ENCODE measurements at regions not wholly inside any gene's neighbourhood (a gene's known extent, or its start where the extent isn't known, plus 50 kb on each side); places are given as distances from the start of the nearest gene placed in this dataset.
A peak's percentile ranks its signal among the peaks of the same experiment; 100 is the strongest.

DNA sequence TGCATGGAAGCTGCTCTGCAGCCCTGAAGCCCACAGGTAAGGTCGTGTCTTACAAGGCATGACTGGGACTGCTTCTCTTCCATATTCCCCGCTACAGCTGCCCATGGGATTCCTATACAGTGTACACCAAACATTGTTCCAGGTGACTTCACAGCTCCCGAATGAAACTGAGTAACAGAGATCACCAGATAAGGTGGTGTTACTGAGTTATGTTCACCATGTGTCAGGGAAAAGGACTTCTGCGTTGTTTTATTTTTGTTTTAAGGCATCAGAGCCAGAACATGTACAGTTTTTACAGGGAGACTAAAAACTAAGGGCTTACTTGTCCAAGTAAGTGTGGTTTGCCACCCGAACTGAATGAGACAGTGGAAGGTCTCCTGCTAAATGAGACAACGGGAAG lies 138.3 kb downstream of the CD83 start:
- no peak for DNase-seq

DNA sequence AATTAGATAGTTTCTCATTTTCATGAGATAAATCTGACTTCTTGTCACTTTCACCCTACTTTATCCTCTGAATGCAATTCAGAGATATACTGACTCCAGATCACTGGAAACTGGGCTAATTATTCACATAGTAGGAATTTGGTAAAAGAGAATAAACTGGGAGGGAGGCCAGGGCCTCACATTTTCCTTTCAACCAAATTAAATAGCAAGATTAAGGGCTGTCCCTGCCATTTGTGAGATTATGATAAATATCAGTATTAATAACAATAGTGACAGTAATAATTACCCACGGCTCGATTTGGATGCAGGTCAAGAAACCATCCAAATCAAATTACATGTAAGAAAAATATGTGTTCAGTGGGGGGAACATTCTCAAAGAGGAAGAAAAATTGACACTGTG lies 140.5 kb downstream of the CD83 start:
- DNase-seq = no peak

DNA sequence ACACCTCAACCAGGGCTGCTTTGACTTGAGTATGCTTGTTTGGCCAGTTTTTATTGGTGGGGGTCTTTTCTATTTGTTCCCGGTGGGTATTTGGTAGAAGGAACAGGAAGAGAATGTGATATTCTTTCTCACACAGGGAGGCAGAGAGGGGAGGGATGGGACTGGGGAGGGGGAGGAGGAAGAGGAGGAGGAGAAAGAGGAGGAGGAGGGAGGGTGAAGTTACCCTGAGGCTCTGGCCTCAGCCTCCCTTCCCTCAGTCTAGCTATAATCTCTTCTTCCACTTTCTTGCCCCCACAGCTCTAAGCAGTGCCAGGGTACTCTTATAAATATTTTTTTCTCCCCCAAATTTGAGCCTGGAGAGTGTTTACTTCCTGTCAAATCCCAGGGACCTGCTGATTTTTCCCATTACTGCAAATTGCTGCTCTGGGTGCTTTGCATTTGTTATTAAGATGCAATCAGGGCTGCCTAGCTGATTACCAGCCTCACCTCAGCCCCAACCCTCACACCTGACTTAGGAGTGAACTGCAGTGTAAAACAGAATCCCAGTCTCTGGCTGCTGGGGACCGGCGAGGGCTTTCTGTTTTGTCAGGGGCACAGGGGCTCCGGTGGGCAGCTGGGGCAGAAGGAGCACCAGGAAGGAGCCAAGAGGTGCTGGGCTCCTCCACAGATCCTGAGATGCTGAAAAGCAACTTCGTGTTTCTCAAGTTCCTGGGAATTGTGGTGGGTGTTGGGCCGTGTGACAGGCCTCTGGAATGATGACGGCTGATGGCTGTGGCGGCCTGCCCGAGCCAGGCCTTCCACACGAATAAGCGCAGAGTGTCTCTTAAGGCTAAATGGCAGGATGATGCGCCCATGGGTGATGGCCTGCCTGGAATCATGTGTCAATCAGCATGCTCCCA lies 141.4 kb downstream of the CD83 start:
- DNase-seq = no peak

DNA sequence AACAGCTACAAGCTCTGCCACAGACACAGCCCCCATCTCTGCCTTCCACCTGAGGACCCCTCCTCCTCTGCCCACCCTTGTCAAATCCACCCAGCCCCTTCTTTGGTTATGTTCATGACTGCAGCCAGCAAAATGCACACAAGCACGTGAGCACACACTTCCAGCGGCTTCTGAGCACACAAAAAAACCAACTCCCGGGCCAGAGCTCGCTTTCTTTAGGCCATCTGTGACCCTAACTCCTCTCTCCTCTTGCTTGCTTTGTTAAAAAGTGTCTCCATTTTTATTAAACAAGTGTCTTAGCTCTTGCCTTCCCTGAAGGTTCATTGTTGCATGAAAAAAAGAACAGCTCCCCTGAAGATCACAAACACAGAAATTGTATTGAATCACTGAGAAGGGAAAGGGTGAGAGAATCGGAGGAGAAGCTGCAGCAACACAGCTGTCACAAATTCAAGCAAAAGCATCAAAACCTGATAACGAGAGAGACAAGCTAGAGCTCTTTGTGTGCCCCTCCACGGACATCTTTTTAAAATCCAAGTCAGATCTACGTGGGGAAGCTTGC lies 142.1 kb downstream of the CD83 start:
- no peak for DNase-seq

DNA sequence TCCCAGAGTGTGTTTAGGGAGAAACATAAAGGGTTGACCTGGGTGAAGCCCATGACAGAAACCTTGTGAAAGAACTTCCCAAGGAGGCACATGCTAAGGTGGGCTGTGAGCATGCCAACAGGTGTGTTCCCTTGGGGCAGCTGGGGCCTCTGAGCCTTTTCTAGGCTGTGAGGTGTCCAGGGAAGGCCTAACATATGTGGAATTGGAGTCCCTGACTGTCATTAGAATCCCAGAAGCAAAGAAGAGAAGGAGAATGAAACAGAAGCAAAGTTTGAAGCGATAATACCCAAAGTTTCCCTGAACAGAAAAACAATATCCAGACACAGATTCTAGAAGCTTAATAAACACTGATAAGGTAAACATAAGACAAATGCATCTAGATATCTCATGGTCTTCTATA lies 143.3 kb downstream of the CD83 start:
- no peak for DNase-seq

DNA sequence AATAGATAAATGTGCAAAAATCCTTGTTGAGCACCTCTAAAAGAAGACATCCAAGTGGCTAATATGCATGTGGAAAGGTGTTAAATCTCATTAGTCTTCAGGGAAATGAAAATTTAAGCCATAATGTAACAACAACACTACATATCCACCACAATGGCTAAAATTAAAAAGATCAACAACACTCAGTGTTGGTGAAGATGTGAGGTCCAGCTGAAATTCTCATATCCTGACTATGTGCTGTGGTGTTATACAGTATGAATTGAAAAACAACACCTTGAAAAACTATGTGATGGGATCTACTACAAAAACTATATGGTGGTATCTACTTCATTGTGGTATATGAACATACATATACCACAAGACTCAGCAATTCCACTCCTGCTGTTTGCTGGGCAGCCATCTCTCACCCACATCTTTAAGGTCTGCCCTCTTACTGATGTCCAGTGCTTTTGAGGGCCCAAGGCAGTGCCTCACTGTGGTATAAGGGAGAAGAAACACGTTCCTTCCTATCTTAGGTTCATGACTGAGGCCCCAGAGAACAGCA lies 146.4 kb downstream of the CD83 start:
- DNase-seq = no peak

DNA sequence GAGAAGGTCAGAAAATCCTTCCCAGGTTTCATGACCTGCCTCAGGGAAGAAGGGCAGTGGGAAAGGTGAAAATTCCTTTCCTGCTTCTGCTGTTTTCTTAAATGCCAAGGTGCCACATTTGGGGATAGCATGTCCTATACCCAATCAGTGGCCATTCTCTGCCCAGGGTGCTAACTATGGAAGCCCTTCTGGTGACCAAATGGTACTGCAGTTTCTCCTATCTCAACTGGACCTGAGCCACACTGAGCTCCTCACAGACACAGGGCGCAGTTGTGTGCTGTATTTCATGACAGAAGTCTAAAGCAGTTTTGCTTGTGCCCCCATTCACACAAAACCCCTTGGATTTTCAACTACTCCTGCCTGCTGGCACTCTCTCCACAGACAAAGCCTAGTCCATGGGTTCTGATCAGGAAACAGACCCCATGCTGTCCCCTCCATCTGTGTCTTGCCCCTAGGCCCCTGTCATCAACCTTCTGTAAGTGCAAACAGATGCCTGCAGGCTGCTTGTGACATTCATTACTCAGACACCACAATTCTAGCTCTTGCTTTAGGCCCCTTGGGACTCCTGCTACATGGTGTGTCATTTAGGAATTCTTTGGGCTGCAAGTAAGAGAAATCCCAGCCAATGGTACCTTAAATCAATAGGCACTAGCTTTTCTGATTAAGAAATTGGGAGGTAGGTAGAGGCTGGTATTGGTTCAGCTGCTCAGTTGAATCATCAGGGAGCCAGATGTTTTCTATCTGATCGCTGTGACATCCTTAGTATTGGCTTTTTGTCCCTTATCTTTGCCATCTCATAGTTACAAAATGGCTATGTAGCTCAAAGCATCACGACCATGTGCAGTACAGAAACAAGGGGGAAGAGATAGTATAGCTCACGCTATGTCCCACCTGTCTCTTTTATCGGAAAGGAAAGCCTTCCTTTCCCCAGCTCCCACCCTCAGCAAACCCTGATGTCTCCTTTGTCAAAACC lies 147.8 kb downstream of the CD83 start:
- DNase-seq = no peak

DNA sequence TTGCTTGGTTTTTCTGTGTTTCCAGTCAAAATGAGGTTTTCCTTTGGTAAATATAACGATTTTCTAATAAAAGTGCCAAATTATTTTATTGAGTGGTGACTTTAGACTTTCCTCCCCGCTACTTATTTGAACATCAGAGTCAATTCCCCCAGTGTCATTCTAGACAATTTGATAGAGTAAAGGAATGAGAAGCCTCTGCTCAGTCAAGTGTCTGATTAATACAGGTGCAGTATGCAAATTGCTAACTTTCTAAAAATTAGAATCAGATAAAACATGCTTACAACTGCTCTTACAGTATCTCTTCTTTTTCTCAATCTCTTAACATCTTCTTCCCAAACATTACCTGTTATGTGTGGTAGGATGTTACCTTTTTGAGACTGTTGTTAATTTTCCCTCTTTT lies 148.7 kb downstream of the CD83 start:
- DNase-seq = no peak

DNA sequence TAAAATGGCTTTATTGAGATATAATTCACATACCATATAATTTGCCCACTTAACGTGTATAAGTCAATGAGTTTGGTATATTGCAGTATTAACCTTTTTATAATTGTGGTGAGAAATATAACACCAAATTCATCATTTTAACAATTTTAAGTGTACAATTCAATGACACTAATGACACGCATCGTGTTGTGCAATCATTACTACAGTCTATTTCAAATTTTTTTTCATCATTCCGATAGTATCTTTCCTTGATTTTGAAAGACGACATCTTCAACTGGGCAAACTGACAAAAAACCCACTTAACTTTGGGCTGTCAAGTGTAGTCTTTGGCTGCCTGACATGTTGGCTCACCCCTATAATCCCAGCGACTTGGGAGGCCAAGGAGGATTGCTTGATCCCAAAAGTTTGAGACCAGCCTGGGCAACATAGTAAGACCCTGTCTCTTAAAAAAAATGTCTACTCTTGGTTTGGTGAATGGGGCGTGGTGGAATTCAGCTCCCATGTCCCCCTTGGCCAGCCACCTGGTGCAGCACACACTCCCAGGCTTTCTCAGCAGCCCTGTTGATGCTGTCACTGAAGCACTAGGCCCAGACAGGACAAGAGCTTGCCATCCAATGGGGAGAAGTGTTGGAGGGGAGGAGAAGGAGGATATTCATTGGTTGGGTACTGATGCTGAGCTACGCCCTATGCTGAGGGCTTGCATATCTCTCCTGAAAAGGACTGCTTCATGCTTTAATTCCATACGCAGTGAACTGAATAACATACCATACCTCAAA lies 150.5 kb downstream of the CD83 start:
- no peak for DNase-seq

DNA sequence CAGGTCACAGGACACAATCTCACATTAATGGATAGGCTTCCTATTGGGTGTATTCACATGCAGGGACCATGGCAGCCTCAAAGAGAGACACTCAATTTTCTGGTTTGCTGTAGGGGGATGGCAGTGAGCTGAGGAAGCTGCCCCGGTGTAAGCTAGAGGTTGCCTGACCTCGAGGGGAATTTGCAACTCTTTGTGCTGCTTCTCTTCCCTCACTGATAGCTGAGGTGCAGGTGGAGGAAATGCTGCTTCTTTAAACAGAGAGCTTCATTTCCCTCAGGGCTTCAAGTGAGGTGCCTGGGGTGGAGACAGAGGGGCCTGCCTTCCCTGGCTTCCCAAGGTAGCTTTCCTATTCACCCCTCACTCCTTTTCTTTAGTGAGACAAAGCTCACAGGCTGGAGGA lies 151.9 kb downstream of the CD83 start:
- no peak for DNase-seq

DNA sequence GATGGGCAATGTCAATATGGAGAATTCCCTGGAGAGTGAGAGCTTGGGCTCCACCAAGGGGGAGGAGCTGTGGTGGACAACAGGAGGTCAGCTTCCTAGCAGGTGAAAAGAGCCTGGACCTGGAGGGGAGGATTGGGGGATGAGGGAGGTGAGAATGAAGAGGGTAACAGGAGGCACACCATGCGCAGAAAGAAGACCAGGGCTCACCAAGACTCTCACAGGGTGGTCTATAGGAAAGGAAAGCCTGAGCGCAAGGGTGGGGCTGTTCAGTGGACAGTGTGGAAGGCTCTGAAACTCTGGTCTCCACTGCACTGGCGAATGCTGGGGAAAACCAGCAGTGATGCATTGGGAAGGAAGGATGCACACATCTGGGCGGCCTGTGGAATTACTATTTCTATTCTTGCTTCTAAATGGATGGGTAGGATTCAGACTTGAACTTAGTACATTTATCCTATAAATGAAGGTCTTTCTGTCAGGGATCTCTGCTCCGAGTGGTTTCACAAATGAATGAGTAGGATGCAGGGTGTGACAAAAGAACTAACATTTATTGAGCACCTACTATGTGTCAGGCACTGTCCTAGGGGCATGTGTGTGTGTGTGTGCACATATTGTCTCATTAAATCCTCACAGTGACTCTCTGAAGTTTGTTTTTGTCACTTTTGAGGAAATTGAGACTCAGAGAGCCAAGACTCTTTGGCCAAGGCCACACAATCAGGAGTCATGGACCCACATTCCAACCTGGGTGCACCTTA lies 152.7 kb downstream of the CD83 start:
- DNase-seq = no peak

DNA sequence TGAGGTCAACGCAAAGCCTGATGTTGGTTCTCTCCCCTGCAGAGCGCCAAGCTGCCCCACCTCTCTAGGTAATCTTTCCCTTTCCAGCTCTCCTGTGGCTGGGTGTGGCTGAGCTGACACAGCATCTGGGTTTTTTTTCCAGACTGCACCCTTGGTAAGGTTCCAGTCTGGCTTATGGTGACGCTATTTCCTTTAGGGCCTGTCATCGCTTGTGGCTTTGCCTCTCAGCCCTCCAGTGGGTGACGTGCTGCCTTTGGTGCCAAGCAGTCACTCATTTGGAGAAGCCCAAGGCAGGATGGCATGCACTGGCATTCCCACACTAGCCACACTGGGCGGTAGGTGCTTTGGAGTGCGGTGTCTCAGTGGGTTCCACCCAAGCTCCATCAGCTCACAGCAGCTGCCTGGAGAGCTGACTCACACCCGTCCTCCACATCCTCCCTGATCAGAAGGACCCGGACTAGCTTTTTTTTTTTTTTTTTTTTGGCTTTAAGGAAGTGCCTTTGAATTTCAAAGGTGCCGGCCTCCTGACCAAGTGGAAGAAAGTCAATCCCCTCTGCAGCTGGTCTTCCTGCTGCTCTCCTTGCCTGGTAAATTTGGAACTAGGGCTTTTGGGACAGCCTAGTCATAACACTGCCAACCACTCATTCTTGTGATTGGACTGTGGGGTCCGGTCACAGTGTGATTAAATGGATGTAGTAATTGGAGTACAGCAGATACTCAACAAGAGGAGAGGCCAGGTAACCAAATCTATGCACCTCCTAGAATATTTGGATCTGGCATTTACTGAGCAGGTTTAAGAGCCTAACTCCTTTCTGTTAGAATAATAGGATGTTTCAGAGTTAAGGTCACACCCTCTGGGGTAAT lies 153.6 kb downstream of the CD83 start:
- peak; percentile 22 for DNase-seq

DNA sequence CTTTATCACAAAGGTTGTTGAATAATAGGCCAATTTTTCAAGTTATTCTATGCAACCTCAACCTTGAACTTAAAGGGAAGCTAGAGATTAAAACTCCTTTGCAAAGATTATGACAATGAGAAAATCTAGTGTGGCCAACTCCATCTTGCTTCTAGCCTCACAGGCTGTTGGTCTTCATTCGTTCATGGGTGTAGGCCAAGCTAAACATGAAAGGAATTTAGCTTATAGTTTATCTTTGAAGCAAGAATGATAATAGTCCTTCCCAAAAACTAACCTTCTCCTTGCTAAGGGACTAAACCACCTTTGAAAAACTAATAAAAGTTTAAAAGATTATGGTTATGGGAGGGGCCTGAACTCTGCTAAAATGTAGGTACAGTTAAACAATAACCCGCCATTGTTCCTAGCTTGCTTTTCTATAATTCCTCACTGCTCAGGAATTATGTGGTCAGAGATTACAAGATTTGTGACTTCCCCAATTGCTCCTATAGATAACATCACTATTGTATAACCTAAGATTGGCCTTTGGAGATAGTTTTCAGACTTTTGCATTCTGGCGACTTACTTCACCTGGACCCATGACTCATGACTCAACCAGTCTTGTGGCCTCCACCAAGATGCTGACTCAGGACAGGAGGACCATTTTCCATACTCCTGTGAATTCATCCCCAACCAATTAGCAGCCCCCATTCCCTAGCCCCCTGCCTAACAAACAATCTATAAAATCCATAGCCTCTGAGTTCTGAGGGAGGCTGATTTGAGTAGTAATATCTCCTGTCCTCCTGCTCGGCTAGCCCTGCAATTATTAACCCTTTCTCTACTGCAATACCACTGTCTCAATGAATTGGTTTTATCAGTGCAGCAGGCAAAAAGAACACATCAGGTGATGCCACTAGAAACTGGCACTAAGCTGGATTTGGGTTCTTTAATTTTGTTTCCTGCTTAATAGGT lies 154.5 kb downstream of the CD83 start:
- DNase-seq = no peak

DNA sequence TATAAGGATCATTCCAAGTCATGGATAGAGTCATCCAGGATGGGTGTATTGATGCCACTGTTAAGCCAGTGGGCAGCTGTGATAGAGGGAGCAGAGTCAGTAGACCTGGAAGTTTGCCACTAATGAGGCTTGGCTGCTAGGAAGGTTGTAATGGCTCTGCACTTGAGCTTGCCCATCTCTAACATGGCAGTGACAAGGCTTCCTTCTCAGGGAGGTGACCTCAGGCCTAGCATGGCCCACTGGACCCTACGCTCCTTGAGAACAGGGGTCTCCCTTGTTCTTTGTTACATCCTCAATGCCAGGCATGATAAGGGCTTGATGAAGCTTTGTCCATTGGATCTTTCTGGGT lies 155.1 kb downstream of the CD83 start:
- no peak for DNase-seq

DNA sequence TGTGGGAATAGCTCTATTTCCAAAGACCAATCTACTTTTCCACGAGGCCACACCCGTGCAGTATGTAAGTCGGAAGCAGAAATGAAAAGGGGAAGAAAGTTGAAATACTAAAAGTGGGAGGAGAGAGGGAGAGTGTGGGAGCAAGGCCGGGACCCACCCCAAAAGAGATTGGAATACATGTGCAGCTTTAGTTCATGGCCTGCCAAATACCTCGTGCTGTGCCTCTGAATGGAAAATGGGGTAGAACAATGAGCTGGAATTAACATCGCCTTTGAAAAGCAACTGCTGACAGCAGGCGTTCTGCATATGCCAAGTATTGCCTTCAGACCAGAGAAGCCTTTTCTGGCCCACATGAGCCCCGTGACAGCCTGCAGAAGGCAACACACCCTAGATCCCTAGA lies 155.6 kb downstream of the CD83 start:
- no peak for DNase-seq

DNA sequence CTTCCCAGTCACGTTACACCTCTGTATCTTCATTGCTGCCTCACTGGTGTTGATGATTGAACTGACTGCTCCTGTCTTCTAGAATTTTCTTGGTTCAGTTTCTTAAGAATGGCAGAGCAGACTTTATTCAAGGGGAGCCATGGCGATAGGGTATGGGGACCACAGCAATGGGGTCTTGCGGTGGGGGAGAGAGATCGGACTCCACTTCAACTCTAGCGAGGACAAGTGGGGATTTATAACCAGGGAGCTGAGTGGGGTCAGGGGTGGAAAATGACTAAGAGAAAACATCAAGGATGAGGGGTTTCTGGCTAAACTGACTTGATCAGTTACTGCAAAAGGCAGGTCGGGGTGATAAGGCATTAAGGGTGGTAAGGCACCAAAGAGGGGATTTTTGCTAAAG lies 156.4 kb downstream of the CD83 start:
- DNase-seq = no peak

DNA sequence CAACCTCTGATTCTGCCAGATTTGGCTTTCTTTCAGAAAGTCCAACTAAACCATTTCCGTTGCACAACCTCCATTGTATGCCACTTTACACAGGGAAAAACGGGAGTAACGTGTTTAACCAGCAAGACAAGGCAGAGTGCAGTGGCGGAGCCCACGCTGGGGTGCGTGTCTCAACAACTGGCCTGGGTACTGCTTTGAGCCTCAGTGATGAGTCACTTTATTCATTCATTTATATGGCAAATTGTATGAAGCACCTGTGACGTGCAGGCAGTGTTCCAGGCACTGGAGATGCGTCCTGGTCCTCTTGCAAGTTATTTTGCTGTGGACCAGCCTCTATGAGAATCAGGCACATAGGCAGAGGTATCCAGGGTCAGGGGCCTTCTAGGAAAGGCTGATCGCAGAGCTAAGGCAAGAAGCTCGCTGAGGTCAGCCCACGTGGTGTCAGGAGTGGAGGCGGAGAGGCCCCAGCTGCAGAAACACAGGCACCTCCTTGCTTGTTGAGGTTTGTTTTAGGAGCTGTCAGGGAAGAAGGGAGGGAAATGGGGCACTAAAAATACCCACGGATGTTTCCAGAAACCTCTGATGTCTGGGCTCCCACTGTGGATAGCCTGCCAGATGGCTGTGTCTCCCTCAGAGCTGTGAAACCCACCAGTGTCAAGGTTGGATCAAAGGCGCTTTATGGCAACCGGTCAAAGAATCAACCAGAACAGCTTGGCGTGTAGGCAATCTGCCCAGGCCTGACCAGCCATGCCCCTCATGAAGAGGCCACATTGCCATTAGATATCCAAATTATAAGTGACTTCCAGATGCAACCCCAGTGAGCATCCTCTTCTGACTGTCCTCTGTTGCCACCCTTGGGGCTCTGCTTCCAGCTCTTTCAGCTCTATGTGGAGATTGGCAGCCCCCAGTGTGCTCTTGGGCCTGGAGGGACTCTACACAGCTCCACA lies 157.2 kb downstream of the CD83 start:
- no peak for DNase-seq

DNA sequence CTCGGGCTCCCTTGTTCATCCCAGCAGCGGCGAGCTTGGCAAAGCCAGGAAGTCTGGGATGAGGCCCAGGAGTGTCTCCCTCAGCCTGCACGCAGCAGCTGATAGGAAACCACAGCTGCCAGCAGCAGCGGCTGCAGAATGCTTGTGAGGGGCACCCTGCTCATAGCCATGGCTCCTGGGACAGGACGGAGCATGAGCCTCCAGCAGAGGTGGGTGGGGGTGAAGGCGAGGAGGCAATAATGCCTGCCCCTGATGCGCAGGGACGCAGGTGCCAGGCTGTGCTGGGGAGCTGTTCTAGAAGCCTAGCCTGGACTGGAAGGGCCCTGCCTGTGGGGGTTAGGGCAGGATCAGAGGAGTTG lies 157.9 kb downstream of the CD83 start:
- DNase-seq = no peak
